ENCODE measurements at regions not wholly inside any gene's neighbourhood (a gene's known extent, or its start where the extent isn't known, plus 50 kb on each side); places are given as distances from the start of the nearest gene placed in this dataset.
"Not testable (repeated sequence)": the region's sequence is repeated elsewhere in the genome, so short reads cannot be mapped to it uniquely, and the experiment has no call there.

DNA sequence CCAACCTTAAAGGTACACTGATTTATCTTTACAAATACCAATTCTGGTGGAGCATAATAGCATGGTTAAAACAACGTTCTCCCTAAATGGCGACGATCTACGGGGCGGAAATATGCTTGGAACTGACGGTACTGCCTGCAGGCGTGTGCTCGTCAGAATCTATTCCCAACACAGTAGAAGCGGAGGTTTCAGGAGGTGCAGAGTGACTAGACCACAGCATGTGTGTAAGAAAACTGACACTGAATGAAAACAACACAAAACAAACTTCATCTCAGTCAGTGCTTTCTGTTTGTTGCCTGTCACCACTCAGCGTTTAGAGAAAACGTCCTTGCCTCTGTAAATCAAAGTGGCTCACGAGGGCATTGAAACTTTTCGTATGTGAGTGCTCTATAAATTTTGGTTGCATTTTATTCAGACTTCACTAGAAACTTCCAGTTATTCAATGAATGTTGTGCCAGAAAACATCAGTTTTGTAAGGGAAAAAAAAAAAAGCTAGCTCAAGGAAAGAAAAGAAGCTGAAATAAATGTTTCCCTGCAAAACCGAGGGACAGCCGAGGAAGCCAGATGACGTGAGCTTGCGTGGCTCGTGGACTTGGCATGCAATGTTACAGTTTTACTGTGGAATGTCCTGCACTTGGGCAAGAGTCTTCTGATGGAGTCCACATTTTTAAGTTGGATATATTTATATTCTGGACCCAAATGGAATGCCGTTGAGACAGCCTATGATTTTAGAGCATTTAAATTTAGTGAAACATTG is 210.4 kb downstream of the LAT start:
- DNase-seq, result not testable (repeated sequence)

DNA sequence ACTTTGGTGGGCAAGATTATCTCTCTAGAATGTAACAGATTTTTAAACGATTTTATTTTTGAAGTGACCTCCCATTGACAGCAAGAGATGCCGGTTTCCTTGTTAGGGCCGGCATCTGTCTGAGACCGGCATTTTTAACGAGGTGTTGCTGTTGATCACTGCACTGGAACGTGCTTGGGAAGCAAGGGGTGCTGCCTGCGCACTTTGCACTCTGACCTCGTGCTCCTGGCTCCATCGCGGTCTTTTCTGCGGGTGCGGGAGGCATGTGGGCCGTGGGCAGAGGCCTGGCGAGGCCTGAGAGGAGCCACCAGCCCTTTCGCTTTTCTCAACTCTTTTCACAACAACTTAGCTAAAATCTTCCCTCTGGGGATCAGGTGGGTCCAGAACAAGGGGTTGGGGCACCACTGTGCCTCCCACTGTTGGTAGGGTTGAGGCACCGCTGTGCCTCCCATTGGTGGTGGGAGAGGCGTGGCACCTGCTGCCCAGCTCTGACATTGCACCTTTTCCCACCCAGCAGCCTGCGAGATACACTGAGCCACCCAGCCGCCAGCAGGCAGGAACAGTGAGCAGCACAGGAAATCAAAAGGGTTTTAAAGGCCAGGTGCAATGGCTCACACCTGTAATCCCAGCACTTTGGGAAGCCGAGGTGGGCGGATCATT is 209.5 kb downstream of the LAT start:
- not testable (repeated sequence) for DNase-seq

DNA sequence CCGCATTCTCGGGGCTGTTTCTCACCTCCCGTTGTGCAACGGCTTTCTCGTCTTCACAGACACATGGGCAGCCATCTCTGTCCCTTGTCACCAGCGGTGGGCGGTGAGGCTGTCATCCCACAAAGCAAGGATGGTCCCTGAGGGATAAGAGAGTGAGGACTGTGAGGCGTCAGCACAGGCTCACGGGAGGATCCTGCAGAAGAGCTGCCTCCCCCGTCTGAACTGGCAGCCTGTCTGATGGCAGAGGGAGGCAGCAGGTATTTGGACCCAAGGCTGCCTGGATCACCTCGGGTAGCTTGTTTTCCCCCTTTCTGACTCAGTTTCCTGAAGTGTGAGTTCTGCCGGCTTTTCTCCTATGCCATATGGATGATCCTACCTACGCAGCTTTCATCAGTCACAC is 208.8 kb downstream of the LAT start:
- not testable (repeated sequence) for DNase-seq

DNA sequence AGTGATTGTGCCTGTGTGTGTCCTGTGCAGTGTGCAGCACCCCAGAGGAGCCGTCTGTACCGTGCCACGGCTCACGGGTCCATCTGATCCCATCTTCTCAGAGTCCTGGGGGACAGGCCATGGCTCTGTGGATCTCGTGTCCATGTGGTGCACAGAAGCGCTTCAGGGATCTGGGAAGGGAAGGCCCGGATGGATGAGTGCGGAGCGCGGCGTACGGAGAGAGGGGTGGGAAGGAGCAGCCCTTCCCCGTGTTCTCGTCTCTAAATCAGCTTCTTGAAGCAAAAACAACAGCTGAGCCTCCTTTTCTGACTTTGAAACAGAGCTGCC is 208.4 kb downstream of the LAT start:
- DNase-seq, result not testable (repeated sequence)

DNA sequence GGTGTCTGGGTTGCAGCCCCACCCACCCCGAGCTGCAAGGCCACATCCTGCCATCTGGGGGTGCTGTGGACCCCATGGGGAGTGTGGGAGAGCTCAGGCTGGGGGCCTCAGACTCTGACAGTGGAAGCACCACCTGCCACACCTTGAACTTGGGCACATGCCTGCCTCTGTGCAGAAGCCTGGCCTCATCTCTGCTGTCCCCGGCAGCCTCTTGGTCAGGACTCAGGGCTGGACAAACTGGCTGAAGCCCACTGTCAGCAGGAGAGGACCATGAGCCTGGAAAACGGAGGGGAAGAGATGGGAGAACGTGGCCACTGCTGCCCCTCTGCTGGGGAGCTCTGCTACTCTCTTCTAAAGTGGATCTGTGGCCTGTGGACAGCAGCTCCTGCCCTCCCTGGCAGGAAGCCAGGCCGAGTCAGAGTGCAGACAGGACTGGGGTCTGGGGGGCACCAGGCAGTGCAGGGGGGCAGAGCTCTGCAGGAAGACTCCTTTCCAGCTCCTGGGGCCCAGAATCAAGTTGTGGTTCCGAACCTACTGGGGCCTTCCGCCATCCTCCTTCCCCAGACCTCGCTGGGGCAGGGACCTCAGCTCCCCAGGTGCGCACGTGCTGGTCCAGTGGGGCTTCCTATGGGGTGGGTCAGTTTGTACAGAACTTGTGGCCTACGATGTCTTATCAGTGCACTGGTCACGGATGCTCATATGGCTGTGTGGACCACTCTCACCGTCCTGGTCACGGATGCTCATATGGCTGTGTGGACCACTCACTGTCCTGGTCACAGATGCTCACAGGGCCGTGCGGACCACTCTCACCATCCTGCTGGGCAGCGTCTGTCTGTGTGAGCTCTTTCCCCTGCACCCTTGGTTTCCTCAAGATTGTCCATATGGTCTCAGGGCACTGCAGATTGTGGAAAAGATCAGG is 207.7 kb downstream of the LAT start:
- DNase-seq, result no peak

DNA sequence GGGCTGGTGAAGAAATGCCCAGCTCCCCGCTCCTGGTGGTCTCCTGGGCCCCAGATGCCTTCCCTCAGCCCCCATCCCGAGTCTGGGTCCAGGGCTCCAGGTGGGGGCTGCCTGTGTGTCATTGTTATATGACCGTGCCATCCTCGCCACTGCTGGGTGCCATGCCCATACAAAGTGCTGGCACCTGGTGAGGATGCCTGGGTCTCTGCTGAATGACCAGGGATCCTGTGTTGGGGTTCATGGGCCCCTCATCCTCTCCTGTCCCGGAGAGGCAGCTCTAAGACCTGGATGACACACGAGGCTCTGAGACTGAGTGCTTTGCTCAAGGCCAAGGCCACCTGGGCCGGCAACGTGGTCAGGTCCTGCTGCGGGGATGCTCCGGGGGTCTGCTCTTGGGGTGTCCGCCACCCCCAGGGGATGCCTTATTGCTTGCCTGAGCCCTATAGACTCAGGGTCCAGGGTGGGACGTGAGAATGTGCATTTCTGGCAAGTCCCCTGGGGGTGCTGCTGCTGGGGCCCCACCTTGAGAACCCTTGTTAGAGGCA is 206.9 kb downstream of the LAT start:
- not testable (repeated sequence) for DNase-seq

DNA sequence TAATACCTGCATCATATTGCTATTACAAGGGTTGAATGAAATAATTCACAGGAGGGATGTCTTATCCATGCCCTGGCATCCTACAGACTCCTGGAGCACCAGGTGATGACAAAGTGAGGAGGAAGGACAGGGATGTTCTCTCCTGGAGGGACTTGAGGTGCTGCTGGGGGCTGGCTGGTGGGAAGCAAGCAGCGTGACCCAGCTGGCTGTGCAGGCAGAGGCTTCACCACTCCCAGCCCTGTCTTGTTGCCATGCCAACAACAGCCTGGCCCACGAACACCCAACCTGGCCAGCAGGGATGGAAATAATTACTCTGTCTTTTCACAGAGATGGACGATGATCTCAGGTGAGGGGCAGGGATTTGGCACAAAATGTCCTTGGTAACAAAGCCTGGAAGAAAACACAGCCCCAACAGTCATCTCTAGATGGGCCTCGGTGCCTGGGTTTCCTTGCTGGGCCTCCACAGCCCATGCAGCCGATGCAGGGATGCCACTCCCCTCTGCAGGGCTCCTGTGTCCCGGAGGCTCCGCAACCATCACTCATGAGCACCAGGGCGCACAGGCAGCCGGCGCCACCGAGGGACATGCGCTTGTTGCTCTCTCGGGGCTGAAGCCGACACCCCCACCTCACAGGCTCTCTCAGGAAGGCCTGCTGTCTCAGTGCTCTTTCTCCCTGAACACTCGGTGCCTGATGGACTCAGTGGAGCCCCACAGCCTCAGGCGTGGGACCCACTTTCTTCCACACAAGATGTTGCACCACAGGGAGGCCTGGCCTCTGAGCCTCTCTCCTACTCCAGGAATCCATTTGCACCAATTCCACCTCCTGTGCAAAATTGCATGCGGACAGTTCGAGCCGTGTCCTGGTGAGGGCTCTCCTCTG is 205.9 kb downstream of the LAT start:
- not testable (repeated sequence) for DNase-seq

DNA sequence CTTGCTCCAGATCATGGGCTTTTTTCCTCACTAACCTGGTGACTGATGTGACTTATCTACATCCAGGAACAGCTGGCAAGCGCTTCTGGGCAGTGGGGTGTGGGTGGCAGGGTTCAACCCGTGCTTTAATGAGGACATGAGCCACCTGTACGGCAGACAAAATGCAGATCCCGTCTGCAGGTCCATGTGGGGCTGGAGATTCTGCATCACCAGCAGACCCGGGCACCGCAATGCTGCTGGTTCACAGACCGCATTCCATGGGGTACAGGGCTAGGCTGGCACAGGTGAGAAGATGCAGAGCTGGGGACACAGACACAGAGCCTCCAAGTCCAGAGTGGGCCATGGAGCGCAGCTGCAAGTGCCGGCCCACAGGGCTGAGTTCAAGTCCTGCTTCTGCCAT is 204.0 kb downstream of the LAT start:
- not testable (repeated sequence) for DNase-seq

DNA sequence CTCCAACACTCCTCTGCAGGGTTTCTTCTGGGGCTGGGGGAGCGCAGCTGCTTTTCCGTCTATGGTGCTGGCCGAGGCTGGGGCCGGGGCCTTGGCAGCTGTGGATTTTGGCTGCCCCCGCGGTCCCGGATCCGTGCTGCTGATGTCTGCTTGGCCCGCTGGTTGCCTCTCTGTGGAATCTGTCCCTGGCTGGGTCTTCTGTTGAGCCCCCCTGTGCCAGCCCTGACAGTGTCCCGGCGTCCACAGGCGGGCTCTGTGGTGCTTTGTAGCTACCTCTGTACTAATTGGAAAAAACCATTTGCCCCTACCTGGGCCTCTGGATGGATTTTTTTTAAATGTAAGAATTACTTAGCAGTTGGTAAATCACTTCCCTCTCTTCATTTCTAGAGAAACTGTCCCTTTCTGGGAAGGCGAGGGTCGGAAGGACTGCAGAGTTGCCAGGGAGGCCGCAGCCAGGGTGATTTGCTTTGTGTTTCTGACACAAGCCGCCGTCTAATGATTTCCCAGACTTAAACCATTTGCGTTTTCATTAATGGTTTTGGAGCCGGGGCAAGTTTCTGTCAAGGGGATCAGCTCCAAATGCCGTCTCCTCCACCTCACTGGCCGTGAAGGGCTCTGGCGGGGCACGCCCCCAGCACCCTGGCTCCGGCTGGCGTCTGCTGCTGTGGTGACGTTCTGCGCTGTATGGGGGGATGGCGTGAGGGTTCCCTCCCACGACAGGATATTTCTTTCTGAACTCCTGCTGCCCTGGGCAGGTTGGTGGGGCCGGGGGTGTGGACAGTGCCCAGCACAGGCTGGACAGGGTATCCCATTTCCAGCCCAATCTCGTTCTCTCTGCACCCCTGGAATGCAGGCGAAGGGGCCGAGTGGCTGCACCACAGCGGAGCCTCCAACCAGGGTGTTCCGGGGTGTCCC is 201.7 kb downstream of the LAT start:
- not testable (repeated sequence) for DNase-seq

DNA sequence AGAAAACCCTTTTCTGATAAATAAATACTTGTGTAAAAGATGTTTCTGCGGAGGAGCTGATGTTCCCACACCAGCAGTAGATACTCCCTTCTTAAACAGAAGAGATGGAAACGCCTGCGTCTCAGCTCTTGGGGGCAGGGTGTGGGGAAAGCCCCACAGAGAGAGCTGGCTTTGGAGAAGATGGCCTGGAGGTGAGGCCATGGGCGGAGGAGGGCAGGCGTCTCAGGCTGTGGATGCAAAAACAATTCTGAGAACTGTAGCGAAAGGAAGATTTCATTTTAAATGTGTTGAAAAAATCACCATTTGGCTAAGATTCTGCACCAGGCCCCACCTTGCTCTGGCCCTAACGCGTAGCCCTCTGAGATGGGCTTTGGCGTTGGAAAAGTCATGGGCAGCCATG is 201.0 kb downstream of the LAT start:
- not testable (repeated sequence) for DNase-seq

DNA sequence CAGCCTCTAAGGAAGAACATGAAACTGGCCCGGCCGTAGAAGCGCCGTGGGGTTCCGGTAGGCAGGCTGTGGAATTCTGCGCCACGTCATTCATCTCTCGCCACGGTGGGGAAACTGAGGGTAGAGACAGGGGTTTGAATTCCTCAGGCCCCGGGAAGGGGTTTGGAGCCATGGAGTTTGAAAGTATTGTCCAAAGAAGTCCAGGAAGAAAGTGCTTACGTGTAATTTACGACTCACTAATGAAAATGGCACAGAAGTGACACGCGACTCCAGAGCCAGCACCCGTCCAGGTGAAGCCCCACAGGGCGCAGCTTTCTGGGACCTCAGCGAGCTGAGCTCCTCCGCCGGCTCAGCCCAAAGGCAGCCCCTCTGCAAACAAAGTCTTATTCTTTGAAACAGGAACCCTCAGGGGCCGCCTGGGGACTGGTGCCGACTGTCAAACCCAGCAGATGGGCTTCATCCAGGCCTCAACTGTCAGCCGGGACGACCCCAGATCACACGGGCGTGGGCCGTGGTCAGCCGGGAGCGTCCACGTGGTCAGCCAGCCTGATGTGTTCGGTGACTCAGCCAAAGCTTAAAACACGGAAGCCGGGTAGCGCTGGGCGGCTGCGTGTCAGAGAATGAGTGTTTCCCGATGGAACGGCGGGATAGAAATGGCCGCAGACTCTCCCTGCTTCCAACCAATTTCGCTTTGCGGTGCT is 200.0 kb downstream of the LAT start:
- not testable (repeated sequence) for DNase-seq

DNA sequence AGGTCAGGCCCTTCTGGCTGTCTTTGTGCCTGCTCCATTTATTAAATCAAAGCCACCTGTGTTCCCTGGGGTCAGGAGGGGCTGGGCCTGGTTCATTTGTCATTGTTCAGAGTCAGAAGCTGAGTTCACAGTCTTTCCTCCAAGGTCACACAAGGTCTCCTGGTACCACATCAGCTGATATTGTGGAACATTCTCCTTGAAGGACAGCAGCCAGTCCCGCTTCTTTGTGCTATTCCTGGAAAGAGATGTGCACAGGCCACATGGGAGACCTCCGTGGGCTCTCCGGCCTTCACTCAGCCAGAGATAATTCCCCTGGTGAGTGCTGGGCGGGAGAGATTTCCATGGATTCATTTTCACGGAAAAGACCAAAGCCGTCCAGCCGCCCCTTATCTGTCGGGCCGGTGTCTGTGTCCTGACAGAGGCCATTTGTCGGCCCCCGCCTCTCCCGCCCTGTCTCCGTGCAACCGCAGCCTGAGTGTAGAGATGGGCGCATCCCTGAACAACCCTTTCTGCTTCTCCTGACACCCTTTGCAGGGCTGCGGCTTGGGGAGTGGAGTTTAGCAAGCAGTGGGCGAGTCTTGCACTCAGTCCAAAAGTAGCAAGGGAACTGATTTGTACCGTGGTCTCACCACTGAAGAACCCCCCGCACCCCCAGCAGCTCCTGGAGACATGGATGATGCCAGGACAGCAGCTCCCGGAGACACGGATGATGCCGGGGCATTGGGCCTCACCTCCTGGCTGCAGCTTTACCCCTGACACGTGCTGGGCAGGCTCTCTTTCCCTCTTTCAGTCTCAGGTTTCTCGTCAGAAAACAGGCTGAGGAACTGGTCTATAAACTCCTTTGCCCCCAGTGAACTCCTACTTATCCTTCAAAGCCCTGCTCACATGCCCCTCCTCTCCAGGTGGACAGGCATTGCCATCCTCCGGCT is 198.4 kb downstream of the LAT start:
- not testable (repeated sequence) for DNase-seq

DNA sequence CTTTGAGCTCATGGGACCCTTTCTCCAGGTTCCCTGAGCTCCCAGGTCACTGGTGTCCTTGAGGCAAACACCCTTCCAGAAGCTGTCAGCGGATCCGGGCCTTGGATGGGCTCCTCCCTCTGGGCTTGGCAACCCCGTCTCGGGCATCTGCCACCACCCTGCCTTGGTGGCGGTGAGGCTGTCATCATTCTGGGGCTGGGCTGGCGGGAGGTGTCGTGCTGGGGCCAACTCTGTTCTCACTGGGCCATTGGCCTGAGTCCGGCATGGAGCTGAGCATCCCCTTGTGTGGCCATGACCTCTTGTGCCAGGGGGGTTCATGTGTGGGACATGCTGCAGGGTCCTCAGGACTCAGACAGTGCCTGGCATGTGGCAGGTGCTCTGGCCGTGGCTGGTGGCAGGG is 197.6 kb downstream of the LAT start:
- no peak for DNase-seq

DNA sequence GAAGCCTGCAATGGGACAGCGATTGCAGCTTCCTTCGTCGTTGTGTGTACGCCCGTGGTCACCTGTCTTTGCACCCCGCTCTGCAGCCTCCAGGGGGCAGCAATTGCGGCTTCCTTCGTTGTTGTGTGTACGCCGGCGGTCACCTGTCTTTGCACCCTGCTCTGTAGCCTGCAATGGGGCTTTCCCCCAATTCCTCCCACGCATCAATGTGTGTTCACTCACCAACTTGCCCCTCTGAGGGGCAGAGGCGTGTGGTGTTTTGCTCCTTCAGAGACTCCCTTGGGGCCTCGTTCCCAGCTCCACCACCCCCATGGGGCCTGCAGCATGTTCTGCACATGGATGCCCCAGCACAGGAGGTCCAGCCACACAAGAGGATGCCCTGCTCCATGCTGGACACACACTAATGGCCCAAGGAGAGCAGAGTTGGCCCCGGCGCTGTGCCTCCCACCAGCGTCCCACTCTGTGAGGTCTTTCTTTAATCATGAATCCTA is 197.1 kb downstream of the LAT start:
- DNase-seq, result not testable (repeated sequence)

DNA sequence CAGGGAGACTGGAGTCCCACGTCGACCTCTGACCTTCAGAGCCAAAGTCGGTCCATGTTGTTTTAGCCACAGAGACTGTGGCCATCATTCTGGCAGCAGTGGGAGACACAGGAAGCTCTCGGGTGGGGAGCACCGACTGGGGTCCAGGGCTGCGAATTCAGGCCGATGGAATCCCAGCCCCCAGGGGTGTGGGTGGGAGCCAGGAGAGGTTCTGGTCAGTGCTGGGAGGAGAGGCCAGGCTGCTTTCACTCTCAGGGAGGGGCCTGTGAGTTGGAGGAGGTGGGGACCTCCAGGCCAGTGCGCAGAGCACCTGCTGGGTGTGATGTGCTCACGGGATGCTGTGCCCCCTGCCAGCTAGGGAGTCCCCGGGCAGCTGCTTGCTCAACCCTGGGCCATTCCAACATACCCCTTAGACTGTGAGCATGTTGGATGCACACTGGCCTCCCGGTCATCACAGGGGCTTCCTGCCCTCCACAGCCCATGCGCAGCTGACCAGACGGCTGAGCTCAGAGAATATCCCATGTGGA is 196.5 kb downstream of the LAT start:
- not testable (repeated sequence) for DNase-seq

DNA sequence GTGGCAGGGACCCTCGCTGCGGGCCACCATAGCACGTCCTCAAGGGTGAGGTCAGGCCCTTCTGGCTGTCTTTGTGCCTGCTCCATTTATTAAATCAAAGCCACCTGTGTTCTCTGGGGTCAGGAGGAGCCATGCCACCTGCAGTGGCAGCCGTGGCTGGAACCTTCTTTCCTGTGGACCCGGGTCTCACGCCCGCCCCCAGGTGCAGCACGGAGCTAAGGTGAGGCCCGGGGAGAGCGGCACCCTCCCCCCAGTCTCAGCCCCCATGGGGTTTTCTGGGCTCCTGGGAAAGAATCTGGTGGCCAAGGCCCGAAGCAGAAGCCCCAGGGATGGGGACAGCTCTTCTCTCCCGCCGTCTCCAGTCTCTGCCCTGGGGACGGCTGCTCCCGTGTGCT is 195.4 kb downstream of the LAT start:
- DNase-seq, result not testable (repeated sequence)

DNA sequence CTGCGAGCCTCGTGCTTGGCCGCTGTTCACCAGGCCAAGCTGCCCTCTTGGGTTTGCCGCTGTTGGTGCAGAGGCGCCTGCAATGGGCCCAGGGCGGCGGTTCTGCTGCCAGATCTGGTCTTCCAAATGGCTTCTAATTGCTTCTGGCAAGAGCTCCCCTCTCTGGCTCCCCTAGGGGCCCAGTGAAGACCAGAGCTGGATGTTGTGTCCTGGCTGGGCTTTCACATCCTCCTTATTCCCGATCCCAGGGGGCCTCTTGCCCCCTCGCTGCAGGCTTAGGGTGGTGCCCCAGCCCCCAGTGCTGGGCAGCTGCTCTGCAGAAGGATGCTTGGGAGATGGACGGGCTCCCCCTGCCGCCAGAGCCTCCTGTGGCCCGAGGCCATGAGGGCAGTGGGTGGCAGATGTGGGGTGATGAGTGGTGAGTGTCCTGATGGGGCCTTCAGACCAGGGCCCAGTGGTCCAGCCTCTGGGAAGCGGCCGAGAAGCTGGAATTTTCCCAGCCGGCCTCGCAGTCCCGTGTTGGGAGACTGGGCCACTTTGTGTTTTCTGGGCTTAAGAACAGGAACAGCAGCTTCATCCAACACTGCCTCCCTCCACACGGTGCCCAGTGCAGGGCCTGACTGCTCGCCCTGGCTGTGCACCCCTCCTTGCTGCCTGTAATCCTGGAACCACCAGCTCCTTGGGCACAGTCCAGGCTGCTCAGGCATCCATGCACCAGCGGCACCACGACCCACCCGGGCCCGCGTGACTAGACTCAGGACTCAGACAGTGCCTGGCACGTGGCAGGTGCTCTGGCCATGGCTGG is 194.8 kb downstream of the LAT start:
- DNase-seq, result not testable (repeated sequence)
